Suprapubic skin (tissue), 4 donors: ENCODE measurements at regions not wholly inside any gene's neighbourhood (a gene's known extent, or its start where the extent isn't known, plus 50 kb on each side); places are given as distances from the start of the nearest gene placed in this dataset.

Experiments used
- CTCF ChIP-seq, 2 donors: fragments of 200-600 bp in 1 of 2; fragments of 450-650 bp in 1 of 2; sonication (generic) in 1 of 2; IDR thresholded peaks; one replicate each; pipeline ENCODE4 v1.5.1; 2016 to 2019; ENCODE audit warnings: antibody characterized with exemption in 2 of 2, mild to moderate bottlenecking in 1 of 2, moderate library complexity in 1 of 2
- POLR2A ChIP-seq, 2 donors: fragments of 450-650 bp; IDR thresholded peaks; one replicate each; pipeline ENCODE4 v1.6.1; 2017; ENCODE audit warnings: antibody characterized with exemption in 2 of 2, mild to moderate bottlenecking in 2 of 2, moderate library complexity in 2 of 2
- POLR2AphosphoS5 ChIP-seq, 3 donors: sonication (generic); formaldehyde crosslinking; IDR thresholded peaks; one replicate each; pipeline ENCODE4 v1.6.1; 2017; ENCODE audit warnings: antibody characterized with exemption in 3 of 3

- TF ChIP-seq POLR2A (IDR thresholded peaks at IDR 0.05) (no peak), CTCF (IDR thresholded peaks at IDR 0.05) (no peak), POLR2AphosphoS5 (IDR thresholded peaks at IDR 0.05) (no peak)
Measured at GRCh38 chrX:128294198-128294597, 242.0 kb upstream of the ACTRT1 start.
